Fibroblast of lung (primary cell): ENCODE measurements at regions not wholly inside any gene's neighbourhood (a gene's known extent, or its start where the extent isn't known, plus 50 kb on each side); places are given as distances from the start of the nearest gene placed in this dataset.

ENCODE experiments used
- DNase-seq, 2 donors: peaks; one replicate each; pipeline versions ENCODE4 v3.0.0 to v3.0.0-alpha.2; 2010; ENCODE audit warnings: low read depth in 2 of 2
- H2AFZ ChIP-seq: 2 replicates; pipeline ENCODE4 v1.5.1; 2012; ENCODE audit warnings: low read length, control low read depth, inconsistent platforms
- H3K27ac ChIP-seq: 2 replicates; pipeline ENCODE4 v1.5.1; 2011; ENCODE audit warnings: low read length, control low read depth; ENCODE audit not compliant: insufficient read depth
- H3K27me3 ChIP-seq: 2 replicates; pipeline ENCODE4 v1.5.1; 2011; ENCODE audit warnings: mild to moderate bottlenecking, low read length; ENCODE audit not compliant: control insufficient read depth, insufficient read depth
- H3K36me3 ChIP-seq: 2 replicates; pipeline ENCODE4 v1.5.1; 2011; ENCODE audit warnings: low read length; ENCODE audit not compliant: control insufficient read depth, insufficient read depth
- H3K4me1 ChIP-seq: 2 replicates; pipeline ENCODE4 v1.5.1; 2011; ENCODE audit warnings: low read length; ENCODE audit not compliant: control insufficient read depth, insufficient read depth; ENCODE audit errors: extremely low read depth
- H3K4me2 ChIP-seq: 2 replicates; pipeline ENCODE4 v1.5.1; 2011; ENCODE audit warnings: low read length, control low read depth; ENCODE audit not compliant: insufficient read depth; ENCODE audit errors: extremely low read depth
- H3K4me3 ChIP-seq, 4 experiments: fragments of 200-600 bp in 1 of 4; sonication (generic) in 1 of 4; replicated peaks in 1 of 4; 2 replicates each; pipeline ENCODE4 v1.5.1; 2011 to 2016; ENCODE audit warnings: low read length in 4 of 4, low read depth in 3 of 4, mild to moderate bottlenecking in 3 of 4, control low read depth in 2 of 4, inconsistent platforms in 1 of 4, mixed read lengths in 1 of 4; ENCODE audit not compliant: insufficient read depth in 1 of 4; ENCODE audit errors: control extremely low read depth in 1 of 4
- H3K79me2 ChIP-seq: 2 replicates; pipeline ENCODE4 v1.5.1; 2012; ENCODE audit warnings: mild to moderate bottlenecking, low read length, inconsistent platforms; ENCODE audit not compliant: control insufficient read depth, insufficient read depth
- H3K9ac ChIP-seq: 2 replicates; pipeline ENCODE4 v1.5.1; 2011; ENCODE audit warnings: mild to moderate bottlenecking, low read length, control low read depth; ENCODE audit not compliant: insufficient read depth
- H3K9me3 ChIP-seq: 2 replicates; pipeline ENCODE4 v1.5.1; 2012; ENCODE audit warnings: low read depth, low read length; ENCODE audit not compliant: control insufficient read depth, insufficient read depth
- H4K20me1 ChIP-seq: 2 replicates; pipeline ENCODE4 v1.5.1; 2011; ENCODE audit warnings: low read length; ENCODE audit not compliant: control insufficient read depth, insufficient read depth; ENCODE audit errors: extremely low read depth
- EZH2 ChIP-seq: IDR thresholded peaks from 2 replicates; pipeline ENCODE4 v1.5.1; 2012; ENCODE audit warnings: low read length, control low read depth, mild to moderate bottlenecking; ENCODE audit errors: missing control alignments
- TF ChIP-seq, protein P1 (sequence below), 2 donors: IDR thresholded peaks in 1 of 2; conservative IDR thresholded peaks in 1 of 2; 1 replicate in 1 of 2; 2 replicates in 1 of 2; pipeline ENCODE4 v1.5.1; 2011 to 2012; ENCODE audit warnings: low read length in 2 of 2, control low read depth in 1 of 2, inconsistent platforms in 1 of 2, low read depth in 1 of 2, mild to moderate bottlenecking in 1 of 2

DNA sequence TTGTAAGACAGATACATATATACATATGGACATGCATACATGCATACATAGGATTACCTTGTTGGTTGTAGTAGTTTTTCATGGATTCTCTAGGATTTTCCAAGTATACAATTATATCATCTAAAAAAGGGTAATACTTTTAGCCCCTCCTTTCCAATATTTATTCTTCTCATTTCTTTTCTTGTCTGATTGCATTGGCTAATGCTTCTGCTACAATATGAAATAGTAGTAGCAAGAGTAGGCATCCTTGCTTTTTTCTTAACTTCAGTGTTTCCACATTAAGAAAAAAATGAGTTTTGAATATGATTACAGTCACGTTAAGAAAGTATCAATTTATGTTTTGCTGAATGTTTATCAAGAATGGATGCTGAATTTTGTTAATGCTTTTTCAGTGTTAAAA, 58.0 kb downstream of the RBFOX3 start:
- H3K4me3 ChIP-seq = no peak overlapping the region
- no peak overlapping the region for H3K9ac ChIP-seq
- no peak for DNase-seq
- H4K20me1 ChIP-seq = no peaks in the 10 kb centered on the region
- no peak overlapping the region for H3K27ac ChIP-seq
- H3K79me2 ChIP-seq = no peaks in the 10 kb centered on the region
- H3K9me3 ChIP-seq = no peaks in the 10 kb centered on the region
- H3K36me3 ChIP-seq = no peaks in the 10 kb centered on the region
- no peak overlapping the region for H3K4me2 ChIP-seq
- no peaks in the 10 kb centered on the region for H3K4me1 ChIP-seq
- no peaks in the 10 kb centered on the region for H3K27me3 ChIP-seq
- TF ChIP-seq EZH2 = no peak
- TF ChIP-seq, protein P1, sequence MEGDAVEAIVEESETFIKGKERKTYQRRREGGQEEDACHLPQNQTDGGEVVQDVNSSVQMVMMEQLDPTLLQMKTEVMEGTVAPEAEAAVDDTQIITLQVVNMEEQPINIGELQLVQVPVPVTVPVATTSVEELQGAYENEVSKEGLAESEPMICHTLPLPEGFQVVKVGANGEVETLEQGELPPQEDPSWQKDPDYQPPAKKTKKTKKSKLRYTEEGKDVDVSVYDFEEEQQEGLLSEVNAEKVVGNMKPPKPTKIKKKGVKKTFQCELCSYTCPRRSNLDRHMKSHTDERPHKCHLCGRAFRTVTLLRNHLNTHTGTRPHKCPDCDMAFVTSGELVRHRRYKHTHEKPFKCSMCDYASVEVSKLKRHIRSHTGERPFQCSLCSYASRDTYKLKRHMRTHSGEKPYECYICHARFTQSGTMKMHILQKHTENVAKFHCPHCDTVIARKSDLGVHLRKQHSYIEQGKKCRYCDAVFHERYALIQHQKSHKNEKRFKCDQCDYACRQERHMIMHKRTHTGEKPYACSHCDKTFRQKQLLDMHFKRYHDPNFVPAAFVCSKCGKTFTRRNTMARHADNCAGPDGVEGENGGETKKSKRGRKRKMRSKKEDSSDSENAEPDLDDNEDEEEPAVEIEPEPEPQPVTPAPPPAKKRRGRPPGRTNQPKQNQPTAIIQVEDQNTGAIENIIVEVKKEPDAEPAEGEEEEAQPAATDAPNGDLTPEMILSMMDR (conservative IDR thresholded peaks at IDR 0.05 in 1 of 2, IDR thresholded peaks at IDR 0.05 in 1 of 2; ENCODE audit: low read depth in 1 of 2, low read length in 2 of 2) = no peak
- H2AFZ ChIP-seq = no peak overlapping the region

DNA sequence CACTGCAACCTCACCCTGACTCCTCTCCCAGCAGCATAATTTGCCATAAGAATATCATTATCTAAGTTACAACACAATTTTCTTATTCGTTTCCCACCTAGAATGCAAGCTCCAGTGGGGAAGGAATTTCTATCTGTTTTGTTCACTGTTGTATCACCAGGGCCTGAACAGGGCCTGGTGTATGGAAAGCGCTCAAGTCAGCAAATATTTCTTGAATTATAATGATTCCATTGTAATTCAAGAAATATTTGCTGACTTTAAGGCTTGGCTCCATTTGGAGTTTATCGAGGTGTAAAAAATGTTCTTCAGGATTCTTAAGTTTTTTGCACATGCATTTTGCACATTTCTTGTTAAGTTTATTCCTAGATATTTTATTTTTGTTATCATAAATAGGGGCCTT, 58.4 kb downstream of the RBFOX3 start:
- no peak for DNase-seq
- Histone ChIP-seq H2AFZ (no peak overlapping the region), H3K4me3 (no peak overlapping the region), H3K27ac (no peak overlapping the region), H3K9ac (no peak overlapping the region), H4K20me1 (no peaks in the 10 kb centered on the region), H3K4me1 (no peaks in the 10 kb centered on the region), H3K79me2 (no peaks in the 10 kb centered on the region), H3K27me3 (no peaks in the 10 kb centered on the region), H3K36me3 (no peaks in the 10 kb centered on the region), H3K9me3 (no peaks in the 10 kb centered on the region), H3K4me2 (no peak overlapping the region)
- TF ChIP-seq, protein P1 (conservative IDR thresholded peaks at IDR 0.05 in 1 of 2, IDR thresholded peaks at IDR 0.05 in 1 of 2; ENCODE audit: low read depth in 1 of 2, low read length in 2 of 2) = no peak
- TF ChIP-seq EZH2 = no peak

DNA sequence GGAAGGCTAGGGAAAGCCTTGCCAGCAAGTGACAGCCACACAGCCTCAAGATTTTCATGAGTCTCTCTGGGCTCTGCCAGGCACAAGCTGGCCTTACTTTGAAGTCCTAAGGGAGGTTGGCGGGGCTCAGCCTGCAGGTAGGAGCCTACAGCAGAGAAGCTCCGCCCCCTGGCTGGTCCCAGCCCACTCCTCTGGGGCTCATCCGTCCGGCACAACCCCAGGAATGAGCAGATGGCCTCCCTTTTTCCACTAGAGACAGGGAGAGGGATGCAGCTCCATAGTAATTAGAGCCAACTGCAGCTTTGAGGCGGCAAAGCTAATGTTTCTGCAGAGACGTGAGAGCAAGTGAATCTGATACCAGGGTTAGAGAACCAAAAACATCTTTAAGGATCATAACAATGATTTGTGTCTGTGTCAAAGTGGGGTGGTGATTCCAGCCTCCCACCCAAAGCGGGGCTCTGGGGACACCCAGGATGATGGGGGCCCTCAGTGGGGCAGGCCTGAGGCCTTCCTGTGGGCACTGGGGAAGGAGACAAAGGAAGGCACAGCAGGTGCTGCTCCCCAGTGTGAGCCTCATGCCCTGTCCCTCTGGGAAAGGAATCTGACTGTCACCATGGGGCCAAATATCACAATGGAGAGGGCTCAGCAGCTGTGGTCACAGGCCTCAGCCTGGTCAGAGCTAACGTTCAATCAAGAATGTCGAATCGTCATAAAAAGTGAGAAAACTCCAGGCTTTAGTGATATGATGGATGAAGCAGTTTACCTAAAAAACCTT, 61.5 kb downstream of the RBFOX3 start:
- Histone ChIP-seq H4K20me1 (no peaks in the 10 kb centered on the region), H3K36me3 (no peaks in the 10 kb centered on the region), H3K27me3 (no peaks in the 10 kb centered on the region), H3K79me2 (no peaks in the 10 kb centered on the region), H3K4me3 (no peak overlapping the region), H3K9ac (no peak overlapping the region), H3K4me1 (no peaks in the 10 kb centered on the region), H3K4me2 (no peak overlapping the region), H3K9me3 (no peaks in the 10 kb centered on the region), H2AFZ (no peak overlapping the region), H3K27ac (no peak overlapping the region)
- TF ChIP-seq, protein P1 (conservative IDR thresholded peaks at IDR 0.05 in 1 of 2, IDR thresholded peaks at IDR 0.05 in 1 of 2; ENCODE audit: low read depth in 1 of 2, low read length in 2 of 2) = no peak
- no peak for TF ChIP-seq EZH2
- no peak for DNase-seq
